AG20443 (cell line): ENCODE measurements at regions not wholly inside any gene's neighbourhood (a gene's known extent, or its start where the extent isn't known, plus 50 kb on each side); places are given as distances from the start of the nearest gene placed in this dataset.

Experiments
- DNase-seq: peaks from one replicate; pipeline ENCODE4 v3.0.0; 2012; ENCODE audit warnings: low spot score, mixed read lengths

DNA sequence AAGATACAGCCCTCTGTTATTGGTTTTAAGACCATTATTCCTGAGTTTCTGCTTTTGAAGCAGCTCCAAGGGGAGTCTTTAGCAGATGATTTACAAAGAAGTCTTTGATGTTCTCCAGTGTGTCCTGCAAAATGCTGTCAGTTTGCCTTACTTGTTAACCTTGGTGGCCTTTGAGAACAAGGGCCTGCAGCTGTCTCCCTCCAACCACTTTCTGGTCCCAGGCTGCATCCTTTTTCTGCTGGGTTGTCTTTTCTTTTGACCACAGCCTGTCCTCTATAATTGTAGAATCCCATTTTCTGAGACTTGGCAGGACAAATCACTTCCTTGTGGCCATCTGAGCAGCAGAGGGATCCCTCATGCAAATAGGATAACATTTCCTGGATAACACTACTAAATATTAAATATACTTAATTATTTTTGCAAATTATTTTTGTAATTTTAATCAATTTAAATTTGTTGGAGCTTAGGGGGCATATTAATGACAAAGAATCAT is 281.4 kb downstream of the DMRT2 start:
- DNase-seq, result no peak

DNA sequence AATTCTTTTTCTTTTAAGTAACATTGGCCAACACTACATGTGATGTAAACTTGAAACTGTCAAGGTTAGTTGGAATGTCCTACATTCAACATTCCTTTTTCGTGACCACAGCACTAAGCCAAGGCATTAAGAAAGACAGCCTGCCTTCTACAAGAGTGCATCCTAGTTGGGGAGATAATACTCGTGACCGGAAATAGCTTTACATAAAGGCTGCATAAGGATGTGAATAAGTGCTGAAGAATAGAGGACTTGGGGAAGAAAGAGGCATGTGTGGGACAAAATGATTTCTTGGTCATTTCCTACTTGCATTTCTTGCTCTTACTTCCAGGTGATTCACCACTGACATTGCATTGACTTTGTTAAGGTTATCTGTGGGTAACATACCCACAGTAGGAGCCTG is 282.0 kb downstream of the DMRT2 start:
- DNase-seq, result no peak

DNA sequence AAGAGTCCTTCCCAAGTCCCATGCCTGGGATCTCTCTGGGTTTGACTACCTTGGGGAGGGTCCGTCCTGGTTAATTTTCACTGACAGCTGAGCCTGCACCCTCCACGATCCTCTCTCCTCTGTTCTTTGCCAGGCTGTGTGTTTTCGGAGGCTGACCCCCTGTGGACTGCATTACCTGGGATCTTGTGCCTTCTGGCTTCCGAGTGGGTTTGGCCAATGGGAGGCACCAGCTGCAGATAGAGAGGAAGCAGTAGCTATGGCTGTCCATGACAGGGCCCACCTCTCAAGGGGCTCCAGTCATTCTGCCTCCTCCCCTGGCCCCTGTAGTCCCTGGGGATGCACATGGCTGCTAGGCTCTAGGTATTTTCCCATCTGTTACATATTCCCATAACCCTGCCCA is 285.0 kb downstream of the DMRT2 start:
- no peak for DNase-seq

DNA sequence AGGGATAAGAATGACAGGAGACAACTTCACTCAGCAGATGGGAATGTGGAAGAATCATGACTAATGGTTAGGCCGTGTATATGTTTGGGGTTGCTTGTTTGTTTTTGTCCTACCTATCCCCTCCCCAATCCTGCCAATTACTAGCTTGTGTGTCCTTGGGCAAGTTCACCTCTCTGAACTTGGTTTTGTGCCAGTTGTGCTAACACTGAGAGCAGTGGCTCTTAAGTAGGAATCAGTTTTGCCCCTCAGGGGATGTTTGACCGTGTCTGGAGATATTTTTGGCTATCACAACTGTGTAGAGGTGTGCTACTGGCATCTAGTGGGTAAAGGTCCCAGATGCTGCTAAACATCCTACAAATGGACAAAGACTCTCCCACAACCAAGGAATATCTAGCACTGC is 287.0 kb downstream of the DMRT2 start:
- no peak for DNase-seq

DNA sequence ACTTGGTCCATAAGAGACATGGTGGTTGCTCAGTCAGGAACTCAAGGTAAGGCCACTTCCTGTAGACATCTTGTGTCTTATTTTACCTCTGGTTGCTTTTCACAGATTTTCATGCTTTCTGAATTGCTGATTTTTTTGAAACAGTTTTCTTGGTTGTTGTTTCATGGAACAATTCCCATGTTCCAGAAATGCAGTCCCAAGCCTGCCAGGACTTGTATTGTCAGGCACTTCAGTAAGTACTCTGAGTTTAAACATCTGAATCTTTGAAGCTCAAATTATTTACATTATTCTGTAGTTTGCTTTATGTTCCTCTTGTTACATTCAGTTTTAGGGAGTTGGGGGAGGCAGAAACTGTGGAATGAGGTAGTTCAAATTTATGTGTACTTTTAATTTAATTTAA is 290.2 kb downstream of the DMRT2 start:
- DNase-seq, result no peak

DNA sequence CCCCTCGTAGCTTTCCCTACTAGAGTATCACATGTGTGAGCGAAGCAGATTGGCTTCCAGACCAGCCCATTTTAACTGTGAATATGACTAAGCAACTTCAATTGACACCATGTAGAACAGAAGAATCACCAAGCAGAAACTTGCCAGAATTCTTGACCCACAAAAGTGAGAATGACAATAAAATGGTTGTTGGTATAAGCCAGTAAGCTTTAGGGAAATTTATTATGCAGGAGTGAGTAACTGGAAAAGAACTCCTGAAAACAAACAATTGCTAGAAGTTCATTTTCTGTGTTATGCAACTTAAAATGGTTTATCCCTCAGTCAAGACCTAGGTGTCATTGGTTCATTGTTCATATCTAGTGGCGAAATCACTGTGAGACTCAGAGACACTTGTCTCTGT is 303.1 kb downstream of the DMRT2 start:
- DNase-seq, result no peak

DNA sequence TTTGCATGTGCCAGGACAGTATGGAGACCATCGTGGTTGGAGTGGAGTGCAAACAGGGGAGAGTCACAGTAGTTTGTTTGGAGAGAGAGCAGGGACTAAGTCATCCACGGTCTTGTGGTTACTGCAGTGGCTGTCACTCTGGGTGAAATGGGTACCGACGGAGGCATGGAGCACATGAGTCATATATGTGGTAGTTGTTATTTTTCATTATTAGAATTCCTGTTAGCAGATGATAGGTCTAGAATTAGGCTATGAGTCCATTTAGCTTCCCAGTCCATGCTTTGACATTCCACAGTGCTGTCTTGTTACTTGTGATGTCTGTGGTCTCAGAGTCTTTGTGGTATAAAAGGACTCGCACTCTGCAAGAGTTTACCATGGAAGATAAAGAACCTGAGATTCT is 303.9 kb downstream of the DMRT2 start:
- no peak for DNase-seq

DNA sequence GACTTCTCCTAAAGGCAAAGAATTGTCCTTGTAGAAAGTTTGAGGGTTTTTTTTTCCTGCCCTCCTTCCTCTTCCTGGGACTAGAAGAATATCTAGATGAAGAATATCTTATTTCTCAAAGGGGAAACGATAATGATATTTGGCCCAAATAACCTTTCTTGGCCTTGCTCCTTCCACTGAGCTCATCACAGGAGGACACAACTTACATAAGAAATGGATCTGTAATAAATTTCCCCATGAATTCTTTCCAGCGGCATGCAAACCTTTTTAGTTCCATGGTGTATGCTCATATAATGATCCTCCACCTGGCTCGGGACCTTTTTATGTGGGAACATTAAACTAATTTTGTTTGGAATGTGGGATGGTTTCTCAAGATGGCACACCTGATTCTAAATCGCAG is 304.4 kb downstream of the DMRT2 start:
- DNase-seq, result no peak

DNA sequence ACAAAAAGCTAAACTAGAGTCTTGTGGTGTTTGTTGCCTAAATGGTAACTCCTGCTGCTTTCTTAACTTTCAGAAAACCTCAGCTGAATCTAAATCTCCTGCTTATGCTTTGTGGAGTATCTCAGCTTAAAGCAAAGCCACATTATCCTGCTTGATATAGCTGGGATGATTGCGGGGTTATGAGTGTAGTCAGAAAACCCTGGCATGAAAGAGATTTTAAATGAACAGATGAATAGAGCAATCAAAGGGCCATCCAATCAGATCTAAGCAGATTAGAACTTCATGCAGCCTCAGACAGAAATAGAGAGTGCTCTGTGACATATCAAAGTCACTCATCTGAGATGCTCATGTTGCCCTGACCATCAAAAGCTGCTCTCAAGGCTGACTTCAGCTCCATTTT is 305.5 kb downstream of the DMRT2 start:
- DNase-seq, result no peak

DNA sequence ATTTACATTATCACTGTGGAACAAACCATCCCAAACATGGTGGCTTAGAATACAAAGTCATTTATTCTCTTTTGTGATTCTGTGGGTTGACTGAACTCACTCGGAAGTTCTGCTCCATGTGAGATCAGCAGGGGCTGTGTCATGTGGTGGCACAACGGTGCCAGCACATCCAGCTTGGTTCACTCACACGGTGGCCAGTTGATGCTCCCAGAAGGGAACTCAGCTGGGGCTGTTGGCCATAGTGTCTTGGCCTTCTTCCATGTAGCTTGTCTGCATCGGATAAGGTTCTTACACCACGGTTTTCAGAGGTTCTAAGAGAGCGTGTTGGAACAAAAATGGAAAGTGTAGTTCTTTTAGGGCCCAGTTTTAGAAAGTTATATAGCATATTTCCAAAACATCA is 312.7 kb downstream of the DMRT2 start:
- DNase-seq, result no peak

DNA sequence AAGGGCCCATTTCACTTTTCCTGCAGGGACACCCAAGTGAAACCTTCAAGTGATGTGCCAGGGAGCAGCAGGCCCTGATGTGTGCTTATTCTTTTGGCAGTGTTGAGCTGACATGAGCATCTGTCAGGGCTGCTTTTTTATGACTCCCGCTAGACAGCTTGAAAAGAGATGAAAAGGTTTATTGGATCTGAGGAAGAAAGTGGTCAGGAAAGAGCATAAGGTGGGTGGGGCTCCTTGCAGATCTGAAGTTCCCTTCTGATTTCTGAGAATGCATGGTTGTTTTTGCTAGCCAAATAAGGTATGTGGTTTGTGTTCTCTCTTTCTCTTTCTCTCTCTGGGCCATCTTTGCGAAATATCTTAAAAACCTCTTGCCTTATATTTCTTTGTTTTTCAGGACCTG is 316.1 kb downstream of the DMRT2 start:
- no peak for DNase-seq

DNA sequence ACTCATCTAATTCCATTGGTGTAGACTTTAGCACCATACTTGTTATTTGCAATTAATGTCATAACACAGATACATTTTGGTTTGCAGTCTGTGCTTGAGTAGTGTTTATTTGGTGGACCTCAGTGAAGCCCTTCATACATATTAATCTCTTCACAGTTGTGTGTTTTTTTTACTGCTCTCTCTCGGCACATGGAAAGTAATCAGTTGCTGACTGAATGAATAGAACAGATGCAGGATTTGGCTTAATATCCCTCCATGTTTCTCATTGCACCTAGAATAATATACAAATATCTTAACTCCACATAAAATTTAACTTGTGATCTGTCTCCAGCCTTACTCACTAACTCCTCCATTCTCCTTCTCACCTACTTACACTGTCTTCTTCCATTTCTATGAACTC is 319.1 kb downstream of the DMRT2 start:
- DNase-seq, result no peak

DNA sequence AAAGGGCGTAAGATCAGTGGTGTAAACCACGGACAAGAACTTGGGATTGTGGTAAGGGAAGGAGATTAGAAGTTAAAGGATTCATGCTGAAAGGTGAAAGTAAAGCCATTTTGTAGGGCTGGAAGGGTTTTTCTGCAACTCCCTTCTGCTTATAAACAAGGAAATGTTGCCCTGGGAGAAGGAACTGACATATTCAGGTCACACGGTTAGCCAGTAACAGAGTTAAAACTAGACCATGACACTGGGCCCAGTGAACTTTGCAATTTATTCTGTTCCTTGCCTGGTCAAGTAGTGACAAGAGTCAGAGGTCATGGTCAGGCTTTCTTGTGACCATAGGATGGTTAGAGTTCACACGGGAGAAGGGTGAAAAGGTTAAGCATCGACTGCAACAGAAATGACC is 323.3 kb downstream of the DMRT2 start:
- no peak for DNase-seq

DNA sequence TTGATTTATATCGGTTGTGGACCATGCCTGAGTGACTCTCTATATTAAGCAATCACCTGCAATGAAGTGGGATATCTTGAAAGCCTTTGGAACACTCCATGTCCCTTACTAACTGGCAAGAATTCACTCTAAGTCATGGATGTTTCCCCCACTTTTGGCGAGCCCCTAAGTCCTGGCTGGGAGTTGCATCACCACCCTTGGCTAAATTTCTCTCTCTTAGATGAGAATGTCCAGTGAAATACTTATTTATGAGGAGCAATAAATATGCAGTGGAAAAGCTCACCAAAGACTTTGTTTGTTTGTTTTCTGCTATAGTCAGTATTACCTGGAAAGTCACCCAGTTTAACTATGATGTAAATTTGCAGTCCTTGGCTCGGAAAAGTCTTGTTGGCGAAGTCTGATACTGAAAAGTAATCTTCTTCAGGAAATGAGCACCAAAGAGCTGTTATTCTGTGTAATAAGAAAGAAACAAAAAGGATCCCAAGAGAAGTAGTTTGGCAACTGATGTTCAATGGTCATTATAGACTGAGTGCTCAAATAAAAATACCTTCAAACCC is 333.8 kb downstream of the DMRT2 start:
- no peak for DNase-seq

DNA sequence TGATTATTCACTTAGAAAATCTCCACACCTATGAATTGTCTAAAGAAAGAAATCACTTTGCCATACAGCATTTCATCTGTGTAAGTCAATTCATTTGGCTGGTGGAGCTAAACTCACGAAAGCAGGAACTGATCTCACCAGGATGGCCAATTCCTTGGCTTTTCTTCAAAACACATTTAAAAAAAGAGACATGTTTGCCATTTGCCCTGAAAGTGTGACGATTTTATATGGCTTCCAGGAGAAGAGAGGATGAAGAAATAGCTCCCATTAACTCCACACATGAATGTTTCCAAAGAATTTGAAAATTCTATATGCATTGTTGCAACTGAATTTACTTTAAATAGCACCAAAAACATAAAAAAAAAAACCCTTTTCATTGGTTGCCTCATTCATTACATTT is 334.7 kb downstream of the DMRT2 start:
- no peak for DNase-seq

DNA sequence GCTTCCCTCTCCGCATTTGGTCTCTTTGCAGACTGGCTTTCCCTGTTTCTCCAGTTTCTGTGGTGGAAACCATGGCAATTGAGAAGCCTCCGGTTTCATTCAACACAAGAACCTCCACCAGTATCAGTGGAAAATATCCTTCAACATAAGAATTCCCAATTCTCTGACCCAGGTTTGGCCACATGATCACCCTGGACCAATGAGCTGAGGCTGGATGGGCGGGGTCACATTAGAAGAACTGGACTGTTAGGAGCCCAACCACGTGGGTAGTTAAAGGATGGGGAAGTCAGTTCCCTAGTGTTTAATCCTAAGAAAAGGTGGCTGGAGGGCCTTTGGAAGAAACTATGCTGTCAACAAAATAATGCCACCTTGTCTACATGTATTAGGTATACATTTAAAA is 336.3 kb downstream of the DMRT2 start:
- no peak for DNase-seq

DNA sequence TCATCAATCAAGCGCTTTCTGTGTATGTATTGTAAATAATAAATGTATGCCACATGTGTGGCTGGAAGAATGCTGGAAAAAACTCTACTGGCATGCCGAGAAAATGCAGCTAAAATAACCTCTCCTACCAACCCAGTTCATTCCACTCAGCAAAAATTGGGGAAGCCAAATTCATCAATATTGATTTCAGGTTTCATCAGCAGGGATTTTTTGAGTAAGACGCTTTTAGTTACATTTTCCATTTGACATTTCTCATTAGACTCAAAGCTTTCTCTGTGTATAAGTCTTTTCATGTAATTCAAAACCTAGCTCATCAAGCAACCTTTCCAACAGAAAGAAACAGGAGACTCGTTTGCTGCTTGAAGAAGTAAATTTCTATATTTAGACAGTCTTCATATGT is 338.1 kb downstream of the DMRT2 start:
- DNase-seq, result no peak

DNA sequence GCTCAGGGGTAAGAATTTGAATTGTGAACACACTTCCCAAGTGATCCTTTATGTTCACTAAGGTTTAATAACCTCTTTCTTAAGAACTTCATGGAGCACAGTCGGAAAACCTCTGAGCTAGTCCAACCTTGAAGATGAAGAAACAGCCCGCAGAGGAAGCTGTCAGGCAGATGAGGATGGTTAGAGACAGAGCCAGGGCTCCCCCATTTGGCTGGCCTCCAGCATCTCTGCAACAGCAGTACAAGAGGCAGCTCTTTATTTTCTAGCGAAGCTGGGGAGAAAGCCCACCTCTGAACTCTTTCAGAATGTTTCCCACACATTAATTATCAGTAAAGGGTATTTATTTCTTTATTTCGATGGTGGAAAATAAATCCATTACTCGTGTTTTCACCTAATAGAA is 350.8 kb downstream of the DMRT2 start:
- no peak for DNase-seq

DNA sequence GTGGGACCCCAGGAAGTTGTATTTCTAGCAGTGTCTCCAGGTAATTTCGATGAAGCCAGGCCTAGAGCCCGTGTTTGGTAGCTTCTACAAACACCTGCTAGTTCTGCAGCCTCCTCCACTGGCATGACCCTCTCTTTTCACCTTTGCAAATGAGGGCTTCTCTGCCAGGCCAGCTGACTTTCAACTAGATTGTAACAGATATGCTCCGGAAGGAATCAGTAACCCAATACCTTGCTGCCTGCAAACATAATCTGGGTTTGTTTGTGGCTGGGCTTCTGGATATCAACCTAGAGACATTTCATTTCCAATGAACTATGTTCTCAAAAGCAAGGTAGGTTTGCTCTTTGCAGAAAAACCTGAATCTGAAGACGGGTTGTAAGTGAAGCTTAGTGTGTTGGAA is 354.8 kb downstream of the DMRT2 start:
- DNase-seq, result no peak

DNA sequence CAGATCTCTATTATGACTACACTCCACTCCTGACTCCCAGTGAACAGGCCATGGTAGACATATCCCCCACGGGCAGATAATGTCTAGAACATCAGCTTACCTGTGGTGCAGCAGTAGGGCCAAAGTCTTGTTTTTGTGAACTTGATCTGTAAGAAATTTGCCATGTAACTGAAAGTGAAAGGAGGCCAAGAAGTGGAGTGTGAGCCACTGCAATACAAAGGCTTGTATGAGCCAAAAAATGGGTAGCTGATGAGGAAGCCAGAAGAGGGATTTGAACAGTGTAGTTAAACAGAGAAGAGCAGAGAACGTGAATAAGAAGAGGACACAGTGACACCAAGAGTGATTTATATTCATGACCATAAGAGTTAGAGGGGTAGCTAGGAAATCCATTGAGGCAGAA is 361.7 kb downstream of the DMRT2 start:
- no peak for DNase-seq

DNA sequence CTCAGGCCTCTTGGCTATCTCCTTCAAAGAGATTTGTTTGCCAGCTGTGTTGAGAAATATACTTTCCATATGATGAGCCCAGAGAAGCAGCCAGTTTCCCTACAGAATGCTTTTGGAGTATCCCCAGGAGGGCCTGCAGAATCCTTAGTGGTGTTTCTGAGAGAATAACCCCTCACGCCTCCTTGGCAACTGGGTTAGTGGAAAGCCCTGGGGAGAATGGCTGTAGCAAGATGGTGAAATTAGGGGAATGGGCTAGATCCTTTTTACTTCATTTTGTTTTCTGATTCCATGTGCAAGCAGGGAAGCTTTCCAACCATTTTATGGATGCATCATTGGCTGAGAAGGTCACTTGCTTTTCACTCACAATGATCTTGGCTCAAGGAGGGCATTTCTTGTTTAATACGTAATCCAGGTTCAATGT is 364.6 kb downstream of the DMRT2 start:
- DNase-seq, result no peak

DNA sequence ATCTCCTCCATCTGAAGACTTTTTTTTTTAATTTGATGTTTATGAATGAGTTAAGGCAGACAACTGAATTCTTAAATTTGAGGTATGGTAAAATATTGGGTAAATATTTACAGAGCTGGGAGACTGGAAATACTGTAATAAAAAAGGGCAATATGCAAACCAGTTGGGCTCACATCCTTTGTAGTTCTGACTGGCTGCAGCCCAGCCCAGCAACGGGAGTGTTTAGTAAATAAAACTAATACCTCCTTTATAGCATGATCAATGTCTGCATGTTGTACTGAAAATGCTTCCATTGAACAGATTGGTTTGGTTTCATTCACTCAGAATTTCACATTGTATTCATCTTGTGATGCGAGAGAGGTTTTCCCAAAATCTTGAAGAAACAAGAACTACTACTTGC is 365.0 kb downstream of the DMRT2 start:
- no peak for DNase-seq

DNA sequence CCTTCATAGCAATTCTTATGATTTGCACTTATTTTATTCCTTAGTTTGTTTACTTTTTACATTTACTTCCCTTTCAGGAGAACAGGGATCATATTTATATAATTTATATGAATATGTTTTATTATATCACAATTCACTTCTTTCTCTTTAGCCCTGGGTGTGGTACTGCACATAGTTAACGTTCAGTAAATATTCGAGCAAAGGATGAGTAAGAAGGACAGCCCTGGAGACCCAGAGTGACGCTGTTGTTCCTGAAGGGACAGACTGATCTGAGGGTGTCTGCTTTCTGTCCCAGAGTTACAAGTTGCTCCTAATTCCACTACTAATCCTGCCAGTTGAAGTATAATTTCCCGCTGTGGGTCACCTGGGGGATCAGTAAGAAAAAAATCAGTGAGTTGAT is 366.1 kb downstream of the DMRT2 start:
- DNase-seq, result no peak

DNA sequence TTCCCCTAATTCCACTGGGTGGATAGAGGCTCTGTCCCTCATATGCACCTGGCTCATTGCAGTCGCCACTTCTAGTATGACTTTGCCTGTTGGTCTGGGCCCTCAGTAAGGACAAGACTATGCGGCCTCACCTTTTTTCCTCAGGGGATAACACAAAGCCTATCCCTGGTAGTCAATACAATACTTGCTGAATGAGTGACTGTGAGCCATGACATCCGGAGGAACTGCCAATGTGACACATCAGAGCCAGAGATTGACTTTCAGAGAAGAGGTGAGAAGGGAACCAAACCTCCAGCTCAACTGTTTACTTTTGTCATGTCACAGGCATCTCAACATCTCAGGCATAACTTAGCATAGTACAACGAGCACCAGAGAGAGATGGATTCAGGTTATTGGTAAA is 371.3 kb downstream of the DMRT2 start:
- DNase-seq, result no peak

DNA sequence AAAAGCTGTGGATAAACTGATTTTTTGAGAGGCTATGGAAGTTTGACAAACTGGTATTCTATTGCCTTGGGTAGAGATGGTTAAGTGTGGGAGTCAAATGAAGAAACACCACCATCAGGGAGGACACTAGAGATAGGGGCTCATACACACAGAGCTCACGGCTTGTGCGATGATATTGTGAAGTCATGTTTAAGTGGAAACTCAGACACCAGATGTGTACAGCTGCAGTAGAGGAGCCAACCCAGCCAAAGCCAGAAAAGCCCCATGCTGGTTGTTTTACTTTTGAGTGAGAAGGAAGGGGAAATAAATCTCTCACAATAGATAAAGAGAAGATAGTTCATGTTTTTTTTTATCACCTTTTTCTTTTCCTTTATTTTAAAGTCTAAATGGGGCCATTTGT is 377.7 kb downstream of the DMRT2 start:
- no peak for DNase-seq
